ENCODE measurements at regions not wholly inside any gene's neighbourhood (a gene's known extent, or its start where the extent isn't known, plus 50 kb on each side); places are given as distances from the start of the nearest gene placed in this dataset.

DNA sequence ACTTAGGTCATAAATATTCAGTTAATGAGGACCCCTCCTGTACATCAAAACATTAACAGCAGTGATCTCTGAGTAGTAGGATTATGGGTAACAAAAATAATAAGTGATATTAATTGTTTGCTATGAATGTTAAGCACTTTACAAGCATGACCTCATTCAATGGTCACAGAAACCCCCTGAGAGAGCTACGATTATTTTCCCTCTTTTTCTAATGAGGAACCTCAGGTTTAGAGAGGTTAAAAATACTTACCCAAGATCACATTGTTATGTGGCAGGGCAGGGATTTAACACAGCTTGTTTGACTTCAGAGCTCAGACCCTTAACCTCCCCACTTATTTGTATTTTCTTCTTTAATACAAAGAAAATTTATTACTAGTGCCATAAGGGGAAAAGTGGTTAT is 228.2 kb downstream of the TBL1XR1 start:
- H3K4me3 ChIP-seq (ENCODE audit: low read depth, low read length) = no peak overlapping the region
- TF ChIP-seq, protein P1, sequence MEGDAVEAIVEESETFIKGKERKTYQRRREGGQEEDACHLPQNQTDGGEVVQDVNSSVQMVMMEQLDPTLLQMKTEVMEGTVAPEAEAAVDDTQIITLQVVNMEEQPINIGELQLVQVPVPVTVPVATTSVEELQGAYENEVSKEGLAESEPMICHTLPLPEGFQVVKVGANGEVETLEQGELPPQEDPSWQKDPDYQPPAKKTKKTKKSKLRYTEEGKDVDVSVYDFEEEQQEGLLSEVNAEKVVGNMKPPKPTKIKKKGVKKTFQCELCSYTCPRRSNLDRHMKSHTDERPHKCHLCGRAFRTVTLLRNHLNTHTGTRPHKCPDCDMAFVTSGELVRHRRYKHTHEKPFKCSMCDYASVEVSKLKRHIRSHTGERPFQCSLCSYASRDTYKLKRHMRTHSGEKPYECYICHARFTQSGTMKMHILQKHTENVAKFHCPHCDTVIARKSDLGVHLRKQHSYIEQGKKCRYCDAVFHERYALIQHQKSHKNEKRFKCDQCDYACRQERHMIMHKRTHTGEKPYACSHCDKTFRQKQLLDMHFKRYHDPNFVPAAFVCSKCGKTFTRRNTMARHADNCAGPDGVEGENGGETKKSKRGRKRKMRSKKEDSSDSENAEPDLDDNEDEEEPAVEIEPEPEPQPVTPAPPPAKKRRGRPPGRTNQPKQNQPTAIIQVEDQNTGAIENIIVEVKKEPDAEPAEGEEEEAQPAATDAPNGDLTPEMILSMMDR (IDR thresholded peaks at IDR 0.05; ENCODE audit: low read depth, low read length) = no peak
- in situ Hi-C loops (cut with HindIII; ENCODE audit: low sequenced_read_pairs) = no loop called here
- DNase-seq (ENCODE audit: low read depth, low spot score) = no peak

DNA sequence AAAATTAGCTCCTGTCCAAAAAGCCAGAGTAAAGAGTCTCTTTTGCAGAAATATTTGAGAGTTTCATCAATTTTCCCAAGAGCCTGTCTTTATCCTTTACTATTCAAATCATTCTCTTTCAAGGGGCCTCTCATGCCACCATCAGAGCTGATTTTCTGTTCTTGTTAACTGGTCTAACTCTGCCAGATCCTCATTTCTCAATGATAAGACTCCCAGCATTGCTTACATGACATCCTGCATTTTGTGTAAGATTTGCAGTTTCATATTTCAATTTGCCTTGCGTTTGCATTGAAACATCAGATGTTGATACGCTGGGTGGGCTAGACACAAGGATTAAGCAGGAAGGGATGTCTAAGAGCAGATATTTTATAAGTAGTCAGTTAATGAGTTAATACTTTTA is 228.7 kb downstream of the TBL1XR1 start:
- no peak for DNase-seq (ENCODE audit: low read depth, low spot score)
- H3K4me3 ChIP-seq (ENCODE audit: low read depth, low read length) = no peak overlapping the region
- TF ChIP-seq, protein P1 (IDR thresholded peaks at IDR 0.05; ENCODE audit: low read depth, low read length) = no peak
- in situ Hi-C loops (cut with HindIII; ENCODE audit: low sequenced_read_pairs) = no loop called here

DNA sequence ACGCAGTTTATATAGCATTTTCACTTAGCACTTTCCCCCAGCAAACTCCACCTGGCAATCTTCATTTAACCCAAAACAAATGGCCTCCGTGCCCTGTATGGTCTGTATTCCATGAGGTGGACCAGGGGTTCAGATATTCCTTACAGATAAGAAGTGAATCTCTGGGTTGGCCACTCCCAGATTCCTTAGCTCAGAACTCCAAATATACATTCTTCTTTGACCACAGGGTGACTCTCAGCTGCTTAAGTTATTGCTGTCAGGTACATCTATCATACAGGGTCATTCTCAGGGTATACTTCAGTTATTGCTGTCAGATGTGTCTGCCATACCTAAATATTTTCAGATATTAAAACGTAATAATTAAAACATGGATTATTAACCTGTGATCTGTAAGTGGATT is 229.8 kb downstream of the TBL1XR1 start:
- in situ Hi-C loops (cut with HindIII; ENCODE audit: low sequenced_read_pairs) = no loop called here
- no peak overlapping the region for H3K4me3 ChIP-seq (ENCODE audit: low read depth, low read length)
- DNase-seq (ENCODE audit: low read depth, low spot score) = no peak
- TF ChIP-seq, protein P1 (IDR thresholded peaks at IDR 0.05; ENCODE audit: low read depth, low read length) = no peak

DNA sequence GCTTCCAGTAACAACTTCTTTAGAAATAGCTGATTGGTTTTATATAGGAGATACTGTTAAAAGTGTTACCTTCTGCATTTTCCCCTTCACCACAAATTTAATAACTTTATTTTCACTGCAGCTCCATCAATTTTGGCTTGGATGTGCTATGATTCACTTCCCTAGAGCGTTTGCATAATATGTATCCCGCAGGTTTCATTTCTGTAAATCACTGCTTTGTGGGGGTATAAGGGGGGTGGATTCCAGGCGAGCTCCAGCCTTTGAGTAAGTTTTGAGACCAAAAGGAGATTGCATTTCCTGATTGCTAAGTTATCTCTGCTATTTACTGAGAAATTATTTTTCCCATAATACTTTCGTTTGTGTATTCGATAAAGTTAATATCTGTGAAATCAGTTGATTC is 232.6 kb downstream of the TBL1XR1 start:
- in situ Hi-C loops (cut with HindIII; ENCODE audit: low sequenced_read_pairs) = no loop called here
- H3K4me3 ChIP-seq (ENCODE audit: low read depth, low read length) = no peak overlapping the region
- TF ChIP-seq, protein P1 (IDR thresholded peaks at IDR 0.05; ENCODE audit: low read depth, low read length) = no peak
- DNase-seq (ENCODE audit: low read depth, low spot score) = no peak

DNA sequence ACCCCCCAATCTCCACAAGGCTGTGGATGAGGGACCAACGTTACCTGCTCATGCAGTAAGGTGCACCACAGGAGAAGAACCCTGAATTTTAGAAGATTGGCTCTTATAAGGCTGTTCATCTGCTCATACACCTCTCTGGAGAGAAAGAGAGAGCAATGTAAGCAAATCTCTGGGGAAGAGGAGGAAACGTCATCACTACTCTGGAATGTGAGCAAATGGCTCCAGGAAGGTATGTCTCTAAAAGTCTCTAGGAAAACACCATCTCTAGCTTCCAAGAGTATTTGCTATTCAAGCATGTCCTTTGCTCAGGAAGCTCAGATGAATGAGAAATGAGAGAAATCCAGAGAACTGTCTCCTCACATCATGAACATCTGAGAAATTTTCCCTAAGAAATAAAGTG is 235.4 kb downstream of the TBL1XR1 start:
- H3K4me3 ChIP-seq (ENCODE audit: low read depth, low read length) = no peak overlapping the region
- TF ChIP-seq, protein P1 (IDR thresholded peaks at IDR 0.05; ENCODE audit: low read depth, low read length) = no peak
- DNase-seq (ENCODE audit: low read depth, low spot score) = no peak
- in situ Hi-C loops (cut with HindIII; ENCODE audit: low sequenced_read_pairs) = no loop called here

DNA sequence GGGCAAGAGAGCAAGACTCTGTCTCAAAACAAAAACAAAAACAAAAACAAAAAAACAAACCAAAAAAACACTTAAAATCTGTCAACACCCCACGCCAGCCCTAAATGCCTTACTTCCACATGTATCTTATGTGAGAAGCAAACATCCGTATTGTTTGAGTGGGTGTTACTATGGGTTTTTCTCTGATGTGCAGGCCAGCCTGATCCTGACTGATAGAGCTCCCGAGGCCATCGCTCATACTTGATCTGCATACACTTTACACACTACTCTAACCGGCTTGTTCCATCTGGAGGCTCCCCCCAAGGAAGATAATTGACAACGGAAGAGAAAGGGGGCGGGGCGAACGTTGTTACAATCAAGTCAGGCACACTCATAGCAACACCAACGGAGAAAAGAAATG is 237.4 kb downstream of the TBL1XR1 start:
- TF ChIP-seq, protein P1 (IDR thresholded peaks at IDR 0.05; ENCODE audit: low read depth, low read length) = no peak
- in situ Hi-C loops (cut with HindIII; ENCODE audit: low sequenced_read_pairs) = no loop called here
- no peak overlapping the region for H3K4me3 ChIP-seq (ENCODE audit: low read depth, low read length)
- no peak for DNase-seq (ENCODE audit: low read depth, low spot score)

DNA sequence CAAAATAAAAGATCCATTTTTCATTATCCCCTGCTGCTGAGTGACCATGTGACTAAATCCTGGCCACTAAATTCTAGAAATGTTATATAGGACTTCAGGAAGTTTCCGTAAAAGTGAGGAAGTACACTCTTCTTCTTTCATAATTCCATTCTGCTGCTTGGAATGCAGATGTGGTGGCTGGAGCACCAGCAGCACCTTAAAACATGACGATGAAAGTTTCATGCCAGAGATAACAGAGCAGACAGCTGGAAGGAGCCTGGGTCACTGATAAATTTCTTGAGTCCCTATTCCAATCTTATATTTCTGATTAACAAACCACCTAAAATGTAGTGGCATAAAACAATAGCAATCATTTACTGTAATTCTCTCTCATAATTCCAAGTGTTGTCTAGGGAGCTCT is 238.7 kb downstream of the TBL1XR1 start:
- TF ChIP-seq, protein P1 (IDR thresholded peaks at IDR 0.05; ENCODE audit: low read depth, low read length) = no peak
- in situ Hi-C loops (cut with HindIII; ENCODE audit: low sequenced_read_pairs) = no loop called here
- DNase-seq (ENCODE audit: low read depth, low spot score) = no peak
- no peak overlapping the region for H3K4me3 ChIP-seq (ENCODE audit: low read depth, low read length)
